Panc1 (cell line): ENCODE measurements at regions not wholly inside any gene's neighbourhood (a gene's known extent, or its start where the extent isn't known, plus 50 kb on each side); places are given as distances from the start of the nearest gene placed in this dataset.

ENCODE experiments used
- ATAC-seq: fragments of 200-7000 bp; cut with Tn5 transposase; 2 replicates; pipeline ENCODE4 v1.9.1; 2020; ENCODE audit warnings: mild to moderate bottlenecking, moderate library complexity
- BruUV-seq: library from RNA; stranded (reverse); fragments of 400-500 nt; replicated peaks from 2 replicates; lab custom pipeline; 2021; lab: Mats Ljungman, UMichigan
- CTCF ChIA-PET: fragments of 300-600 bp; sonication (Branson Sonifier 250); formaldehyde crosslinking; loops from one replicate; lab custom pipeline; 2022; ENCODE audit warnings: antibody characterized with exemption; lab: Charles Lee
- POLR2A ChIA-PET: fragments of 300-600 bp; sonication (Branson Sonifier 250); formaldehyde crosslinking; loops from one replicate; lab custom pipeline; 2022; ENCODE audit warnings: antibody characterized with exemption; lab: Charles Lee
- DNase-seq: peaks from one replicate; pipeline ENCODE4 v3.0.0-alpha.2; 2010; ENCODE audit warnings: low read depth, low spot score
- H3K27ac ChIP-seq: 2 replicates; pipeline ENCODE4 v1.5.1; 2011; ENCODE audit warnings: mild to moderate bottlenecking, low read length, inconsistent platforms
- H3K27me3 ChIP-seq: fragments of 200-500 bp; sonication (Bioruptor generic); 2 replicates; pipeline ENCODE4 v1.6.0; 2014; ENCODE audit warnings: low read length, inconsistent platforms; ENCODE audit not compliant: control insufficient read depth, insufficient read depth
- H3K36me3 ChIP-seq: fragments of 200-500 bp; sonication (Bioruptor generic); 2 replicates; pipeline ENCODE4 v1.5.1; 2014; ENCODE audit warnings: inconsistent platforms, mild to moderate bottlenecking, low read length, moderate library complexity; ENCODE audit not compliant: control insufficient read depth, insufficient read depth
- H3K4me1 ChIP-seq: 2 replicates; pipeline ENCODE4 v1.5.1; 2011; ENCODE audit warnings: inconsistent platforms, mild to moderate bottlenecking, low read length, moderate library complexity; ENCODE audit not compliant: control insufficient read depth, insufficient read depth
- H3K4me3 ChIP-seq, 2 experiments: 2 replicates each; pipeline ENCODE4 v1.5.1; 2011 to 2012; ENCODE audit warnings: low read depth in 2 of 2, low read length in 2 of 2, mild to moderate bottlenecking in 2 of 2, inconsistent platforms in 1 of 2, moderate library complexity in 1 of 2
- H3K9me3 ChIP-seq: fragments of 200-500 bp; sonication (Bioruptor generic); 2 replicates; pipeline ENCODE4 v1.5.1; 2014; ENCODE audit warnings: low read depth, mild to moderate bottlenecking, inconsistent platforms, low read length, moderate library complexity; ENCODE audit not compliant: control insufficient read depth, insufficient read depth
- POLR2AphosphoS5 ChIP-seq: IDR thresholded peaks from 2 replicates; pipeline ENCODE4 v1.6.1; 2012; ENCODE audit warnings: mild to moderate bottlenecking, low read depth, low read length, moderate library complexity
- SIN3A ChIP-seq: IDR thresholded peaks from 2 replicates; pipeline ENCODE4 v1.6.1; 2012; ENCODE audit warnings: low read depth, mild to moderate bottlenecking, low read length, moderate library complexity, borderline replicate concordance; ENCODE audit not compliant: insufficient read depth
- TCF7L2 ChIP-seq: IDR thresholded peaks from 2 replicates; pipeline ENCODE4 v1.6.1; 2011; ENCODE audit warnings: mild to moderate bottlenecking, low read depth, low read length, inconsistent platforms
- in situ Hi-C: cut with HindIII; loops from 2 replicates; pipeline ENCODE4 v1.10.0; 2016; ENCODE audit warnings: low sequenced_read_pairs, low pct_unique_long_range_greater_than_20kb
- intact Hi-C: fragments of 100-400 bp; cut with micrococcal nuclease; formaldehyde crosslinking; loops from one replicate; pipeline ENCODE4 v1.10.0; 2022; ENCODE audit not compliant: unreplicated experiment
- TF ChIP-seq, protein P1 (sequence below): fragments of 450-650 bp; IDR thresholded peaks from 2 replicates; pipeline ENCODE4 v1.5.1; 2017; ENCODE audit warnings: mild to moderate bottlenecking
- TF ChIP-seq, protein P2 (sequence below), 2 experiments: IDR thresholded peaks; 2 replicates each; pipeline ENCODE4 v1.6.1; 2011 to 2012; ENCODE audit warnings: low read depth in 2 of 2, control low read depth in 1 of 2, low read length in 1 of 2, mild to moderate bottlenecking in 1 of 2, moderate library complexity in 1 of 2; ENCODE audit not compliant: insufficient read depth in 1 of 2

DNA sequence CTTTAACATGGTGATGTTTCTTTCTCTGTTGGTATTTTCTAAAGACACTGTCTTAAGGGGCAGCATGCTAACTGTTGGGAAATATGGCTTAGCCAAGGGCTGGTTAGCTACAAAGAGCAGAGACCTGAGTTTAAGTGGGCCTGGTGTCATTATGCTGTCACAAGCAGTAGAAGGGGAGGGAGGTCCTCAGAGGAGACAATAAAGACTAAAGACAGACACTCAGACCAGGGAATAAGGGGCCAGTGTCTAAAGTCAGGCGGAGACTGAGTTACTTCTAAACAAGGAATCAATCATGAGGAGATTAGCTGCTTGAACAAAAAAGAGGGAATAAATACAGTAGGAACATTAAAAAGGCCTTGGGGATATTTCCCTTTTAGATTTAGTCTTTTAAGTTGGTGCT, 142.7 kb upstream of the DPPA4 start:
- POLR2A ChIA-PET, result no interaction called here

DNA sequence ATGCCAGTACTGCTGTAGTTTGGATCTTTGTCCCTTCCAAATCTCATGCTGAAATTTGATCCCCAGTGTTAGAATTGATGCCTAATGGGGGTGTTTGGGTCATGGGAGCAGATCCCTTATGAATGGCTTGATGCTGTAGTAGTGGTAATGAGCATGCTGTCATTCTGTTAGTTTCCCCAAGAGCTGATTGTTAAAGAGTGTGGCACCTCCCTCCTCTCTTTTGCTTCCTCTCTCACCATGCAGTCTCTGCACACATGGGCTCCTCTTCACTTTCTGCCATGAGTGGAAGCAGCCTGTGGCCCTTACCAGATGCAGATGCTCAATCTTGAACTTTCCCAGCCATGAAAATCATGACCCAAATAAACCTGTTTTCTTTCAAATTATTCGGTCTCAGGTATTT, 141.3 kb upstream of the DPPA4 start:
- DNase-seq (no peak), ATAC-seq (no peak)
- H3K9me3 ChIP-seq, result no peaks in the 10 kb centered on the region
- in situ Hi-C loops, result no loop called here
- ChIA-PET POLR2A (no interaction called here), CTCF (no interaction called here)
- H3K27me3 ChIP-seq, result no peaks in the 10 kb centered on the region
- BruUV-seq, result no TSS peak
- H3K27ac ChIP-seq, result no peak overlapping the region
- no peaks in the 10 kb centered on the region for H3K36me3 ChIP-seq
- TF ChIP-seq SIN3A (no peak), POLR2AphosphoS5 (no peak), TCF7L2 (no peak)
- TF ChIP-seq, protein P1, sequence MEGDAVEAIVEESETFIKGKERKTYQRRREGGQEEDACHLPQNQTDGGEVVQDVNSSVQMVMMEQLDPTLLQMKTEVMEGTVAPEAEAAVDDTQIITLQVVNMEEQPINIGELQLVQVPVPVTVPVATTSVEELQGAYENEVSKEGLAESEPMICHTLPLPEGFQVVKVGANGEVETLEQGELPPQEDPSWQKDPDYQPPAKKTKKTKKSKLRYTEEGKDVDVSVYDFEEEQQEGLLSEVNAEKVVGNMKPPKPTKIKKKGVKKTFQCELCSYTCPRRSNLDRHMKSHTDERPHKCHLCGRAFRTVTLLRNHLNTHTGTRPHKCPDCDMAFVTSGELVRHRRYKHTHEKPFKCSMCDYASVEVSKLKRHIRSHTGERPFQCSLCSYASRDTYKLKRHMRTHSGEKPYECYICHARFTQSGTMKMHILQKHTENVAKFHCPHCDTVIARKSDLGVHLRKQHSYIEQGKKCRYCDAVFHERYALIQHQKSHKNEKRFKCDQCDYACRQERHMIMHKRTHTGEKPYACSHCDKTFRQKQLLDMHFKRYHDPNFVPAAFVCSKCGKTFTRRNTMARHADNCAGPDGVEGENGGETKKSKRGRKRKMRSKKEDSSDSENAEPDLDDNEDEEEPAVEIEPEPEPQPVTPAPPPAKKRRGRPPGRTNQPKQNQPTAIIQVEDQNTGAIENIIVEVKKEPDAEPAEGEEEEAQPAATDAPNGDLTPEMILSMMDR, result no peak
- TF ChIP-seq, protein P2, sequence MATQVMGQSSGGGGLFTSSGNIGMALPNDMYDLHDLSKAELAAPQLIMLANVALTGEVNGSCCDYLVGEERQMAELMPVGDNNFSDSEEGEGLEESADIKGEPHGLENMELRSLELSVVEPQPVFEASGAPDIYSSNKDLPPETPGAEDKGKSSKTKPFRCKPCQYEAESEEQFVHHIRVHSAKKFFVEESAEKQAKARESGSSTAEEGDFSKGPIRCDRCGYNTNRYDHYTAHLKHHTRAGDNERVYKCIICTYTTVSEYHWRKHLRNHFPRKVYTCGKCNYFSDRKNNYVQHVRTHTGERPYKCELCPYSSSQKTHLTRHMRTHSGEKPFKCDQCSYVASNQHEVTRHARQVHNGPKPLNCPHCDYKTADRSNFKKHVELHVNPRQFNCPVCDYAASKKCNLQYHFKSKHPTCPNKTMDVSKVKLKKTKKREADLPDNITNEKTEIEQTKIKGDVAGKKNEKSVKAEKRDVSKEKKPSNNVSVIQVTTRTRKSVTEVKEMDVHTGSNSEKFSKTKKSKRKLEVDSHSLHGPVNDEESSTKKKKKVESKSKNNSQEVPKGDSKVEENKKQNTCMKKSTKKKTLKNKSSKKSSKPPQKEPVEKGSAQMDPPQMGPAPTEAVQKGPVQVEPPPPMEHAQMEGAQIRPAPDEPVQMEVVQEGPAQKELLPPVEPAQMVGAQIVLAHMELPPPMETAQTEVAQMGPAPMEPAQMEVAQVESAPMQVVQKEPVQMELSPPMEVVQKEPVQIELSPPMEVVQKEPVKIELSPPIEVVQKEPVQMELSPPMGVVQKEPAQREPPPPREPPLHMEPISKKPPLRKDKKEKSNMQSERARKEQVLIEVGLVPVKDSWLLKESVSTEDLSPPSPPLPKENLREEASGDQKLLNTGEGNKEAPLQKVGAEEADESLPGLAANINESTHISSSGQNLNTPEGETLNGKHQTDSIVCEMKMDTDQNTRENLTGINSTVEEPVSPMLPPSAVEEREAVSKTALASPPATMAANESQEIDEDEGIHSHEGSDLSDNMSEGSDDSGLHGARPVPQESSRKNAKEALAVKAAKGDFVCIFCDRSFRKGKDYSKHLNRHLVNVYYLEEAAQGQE (IDR thresholded peaks at IDR 0.05; ENCODE audit: insufficient read depth in 1 of 2, low read depth in 2 of 2, low read length in 1 of 2), result no peak
- no peaks in the 10 kb centered on the region for H3K4me1 ChIP-seq
- intact Hi-C loops, result no loop called here
- no peak overlapping the region for H3K4me3 ChIP-seq

More for the DNA sequence above, 142.7 kb upstream of the DPPA4 start:
- H3K9me3 ChIP-seq, result no peaks in the 10 kb centered on the region
- CTCF ChIA-PET, result no interaction called here
- intact Hi-C loops (no loop called here), in situ Hi-C loops (no loop called here)
- BruUV-seq, result no TSS peak
- H3K27ac ChIP-seq, result no peak overlapping the region
- no peaks in the 10 kb centered on the region for H3K4me1 ChIP-seq
- no peak for TF ChIP-seq POLR2AphosphoS5
- TF ChIP-seq SIN3A, result no peak
- TF ChIP-seq, protein P1, result no peak
- TF ChIP-seq TCF7L2, result no peak
- TF ChIP-seq, protein P2 (IDR thresholded peaks at IDR 0.05; ENCODE audit: insufficient read depth in 1 of 2, low read depth in 2 of 2, low read length in 1 of 2), result no peak
- no peaks in the 10 kb centered on the region for H3K27me3 ChIP-seq
- ATAC-seq (no peak), DNase-seq (no peak)
- no peaks in the 10 kb centered on the region for H3K36me3 ChIP-seq
- H3K4me3 ChIP-seq, result no peak overlapping the region
